Coronary artery (tissue), 2 donors: ENCODE measurements at regions not wholly inside any gene's neighbourhood (a gene's known extent, or its start where the extent isn't known, plus 50 kb on each side); places are given as distances from the start of the nearest gene placed in this dataset.

ENCODE experiments used
- DNase-seq: peaks from one replicate; pipeline ENCODE4 v3.0.0-alpha.2; 2017; ENCODE audit warnings: low spot score
- H3K27ac ChIP-seq, 2 donors: fragments of 200-600 bp; sonication (generic); one replicate each; pipeline ENCODE4 v1.5.1; 2016 to 2019
- H3K4me3 ChIP-seq: fragments of 200-600 bp; sonication (generic); 2 replicates; pipeline ENCODE4 v1.5.1; 2016; ENCODE audit warnings: mild to moderate bottlenecking, moderate library complexity
- TF ChIP-seq, protein P1 (sequence below): fragments of 200-600 bp; sonication (generic); IDR thresholded peaks from one replicate; pipeline ENCODE4 v1.5.1; 2019; ENCODE audit warnings: antibody characterized with exemption

DNA sequence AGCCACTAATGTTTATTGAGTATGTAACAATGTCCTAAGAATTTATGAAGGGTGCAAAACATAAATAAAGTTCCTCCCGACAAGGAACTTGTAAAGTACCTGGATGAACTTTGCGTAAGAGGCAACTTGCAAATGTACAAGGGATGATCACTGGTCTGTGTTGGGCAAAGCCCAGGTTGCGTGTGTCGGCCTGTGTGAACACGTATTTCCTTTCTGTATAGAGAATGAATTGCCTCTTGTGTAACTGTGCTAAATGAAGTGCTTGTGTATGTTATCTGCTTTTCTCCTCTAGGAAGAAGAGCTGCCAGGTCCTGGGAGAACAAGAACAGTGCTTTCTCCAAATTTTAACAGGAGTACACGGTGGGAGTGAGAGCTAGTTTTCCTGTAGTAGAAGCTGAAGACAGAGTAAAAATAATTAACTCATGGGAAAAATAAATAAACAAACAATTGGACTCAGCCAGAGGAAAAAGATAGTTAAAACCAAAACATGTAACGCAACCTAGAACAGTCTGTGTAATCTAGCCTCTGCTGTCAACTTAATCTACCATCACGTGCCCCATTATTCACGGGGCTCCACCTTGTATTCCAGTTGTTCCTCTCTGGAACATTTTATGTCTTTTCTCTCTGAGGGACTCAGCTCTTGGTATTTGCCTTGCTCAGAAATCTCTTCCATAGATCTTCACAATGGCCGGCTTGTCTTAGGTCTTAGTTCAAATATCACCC lies 83.7 kb upstream of the RASGRP1 start:
- TF ChIP-seq, protein P1, sequence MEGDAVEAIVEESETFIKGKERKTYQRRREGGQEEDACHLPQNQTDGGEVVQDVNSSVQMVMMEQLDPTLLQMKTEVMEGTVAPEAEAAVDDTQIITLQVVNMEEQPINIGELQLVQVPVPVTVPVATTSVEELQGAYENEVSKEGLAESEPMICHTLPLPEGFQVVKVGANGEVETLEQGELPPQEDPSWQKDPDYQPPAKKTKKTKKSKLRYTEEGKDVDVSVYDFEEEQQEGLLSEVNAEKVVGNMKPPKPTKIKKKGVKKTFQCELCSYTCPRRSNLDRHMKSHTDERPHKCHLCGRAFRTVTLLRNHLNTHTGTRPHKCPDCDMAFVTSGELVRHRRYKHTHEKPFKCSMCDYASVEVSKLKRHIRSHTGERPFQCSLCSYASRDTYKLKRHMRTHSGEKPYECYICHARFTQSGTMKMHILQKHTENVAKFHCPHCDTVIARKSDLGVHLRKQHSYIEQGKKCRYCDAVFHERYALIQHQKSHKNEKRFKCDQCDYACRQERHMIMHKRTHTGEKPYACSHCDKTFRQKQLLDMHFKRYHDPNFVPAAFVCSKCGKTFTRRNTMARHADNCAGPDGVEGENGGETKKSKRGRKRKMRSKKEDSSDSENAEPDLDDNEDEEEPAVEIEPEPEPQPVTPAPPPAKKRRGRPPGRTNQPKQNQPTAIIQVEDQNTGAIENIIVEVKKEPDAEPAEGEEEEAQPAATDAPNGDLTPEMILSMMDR = no peak
- Histone ChIP-seq H3K4me3 (no peak overlapping the region), H3K27ac (no peak overlapping the region)
- DNase-seq = no peak

DNA sequence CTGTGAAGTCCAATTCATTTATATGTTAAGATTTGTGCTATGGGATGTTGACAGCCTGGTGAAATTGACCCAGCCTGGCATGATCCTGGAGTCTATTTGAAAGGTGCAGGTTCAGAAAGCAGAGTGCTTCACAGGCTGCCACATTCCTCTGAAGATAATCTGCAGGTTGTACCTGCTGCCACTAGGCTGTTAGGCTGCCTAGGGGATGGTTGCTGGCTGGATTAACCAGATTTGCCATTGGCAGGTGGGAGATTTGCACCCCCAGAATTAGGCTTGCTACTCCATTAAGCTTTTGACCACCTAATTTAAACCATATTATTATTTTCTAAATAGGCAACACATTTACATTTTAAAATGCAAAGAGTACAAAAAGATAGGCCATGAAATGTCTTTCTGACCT lies 85.8 kb upstream of the RASGRP1 start:
- H3K4me3 ChIP-seq = no peak overlapping the region
- no peak overlapping the region for H3K27ac ChIP-seq
- TF ChIP-seq, protein P1 = no peak
- DNase-seq = no peak

DNA sequence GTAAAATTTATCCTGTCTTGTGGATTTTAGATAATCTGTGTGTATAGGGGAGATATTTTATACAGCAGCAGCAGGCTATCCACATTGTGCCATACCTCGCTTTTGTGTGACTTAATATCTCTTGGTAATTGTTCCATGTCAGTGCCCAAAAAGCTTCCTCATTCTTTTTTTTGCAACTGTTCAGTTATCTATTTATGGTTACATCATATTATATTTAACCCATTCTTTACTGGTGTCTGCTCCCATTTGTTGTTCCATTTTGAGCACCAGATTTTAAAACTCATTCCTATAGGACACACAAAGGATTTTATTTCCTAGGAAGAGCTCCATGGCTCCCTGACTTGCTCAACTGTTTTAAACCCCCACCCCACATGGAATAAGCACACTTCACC lies 86.3 kb upstream of the RASGRP1 start:
- TF ChIP-seq, protein P1 = no peak
- Histone ChIP-seq H3K27ac (no peak overlapping the region), H3K4me3 (no peak overlapping the region)
- no peak for DNase-seq

DNA sequence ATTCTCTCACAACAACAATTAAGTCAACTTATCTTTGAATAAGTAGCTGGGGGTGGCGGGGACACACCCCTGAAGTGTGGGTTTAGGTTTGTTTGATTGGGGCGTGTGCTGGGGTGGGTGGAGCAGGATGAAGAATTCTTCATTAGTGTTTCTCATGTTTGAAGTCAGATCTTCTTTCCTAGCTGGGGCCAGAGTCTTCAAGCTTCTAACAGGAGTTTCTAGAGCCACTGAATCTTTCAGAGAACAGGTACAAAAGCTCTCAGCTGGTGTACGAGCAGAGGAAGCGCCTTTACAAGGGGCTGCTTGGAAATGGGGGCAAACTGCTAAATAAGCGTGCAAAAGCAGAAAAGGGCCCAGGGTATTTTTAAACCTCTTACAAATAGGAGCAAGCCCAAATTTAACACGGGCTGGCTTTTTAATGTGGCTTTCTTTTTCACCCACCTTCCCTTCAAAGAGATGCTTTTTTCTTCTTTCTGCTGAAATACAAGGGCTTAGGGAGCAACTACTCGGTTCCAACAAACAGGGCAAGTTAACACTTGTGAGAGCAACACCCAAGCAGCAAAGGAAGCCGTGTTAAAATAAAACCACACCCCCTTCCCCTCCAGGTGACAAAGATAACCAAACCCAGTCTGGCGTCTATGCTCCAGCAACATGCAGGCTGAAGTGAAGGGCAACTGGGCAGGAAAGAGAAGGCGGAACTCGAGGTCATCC lies 86.9 kb upstream of the RASGRP1 start:
- H3K4me3 ChIP-seq = no peak overlapping the region
- TF ChIP-seq, protein P1 = no peak
- no peak for DNase-seq
- H3K27ac ChIP-seq = no peak overlapping the region

DNA sequence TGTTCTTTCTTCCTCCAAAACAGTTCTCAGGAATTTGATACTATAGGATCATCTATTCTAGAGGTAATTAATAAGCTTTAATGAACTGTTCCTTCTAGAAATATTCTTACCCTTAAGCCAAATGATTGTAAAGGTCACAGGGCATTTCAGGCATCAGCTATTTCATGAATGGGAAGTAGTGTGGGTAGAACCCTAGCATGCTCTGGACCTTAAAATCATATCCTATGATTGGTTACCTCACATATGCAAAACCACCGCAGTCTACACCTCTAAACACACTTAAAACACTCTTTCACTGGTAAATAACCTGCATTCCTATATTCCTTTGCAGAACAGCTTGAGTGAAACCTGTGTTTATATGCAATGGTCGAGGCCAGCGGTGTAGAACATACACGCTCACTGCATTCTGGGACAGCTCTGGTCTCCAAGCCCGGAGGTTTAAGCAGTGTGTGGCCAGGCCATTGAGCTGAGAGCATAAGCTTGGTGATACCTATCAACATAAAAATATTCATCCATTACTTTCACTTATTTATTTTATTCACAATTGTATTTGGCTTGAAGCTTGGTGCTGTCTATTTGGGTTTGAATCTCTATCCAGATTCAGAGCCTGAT lies 87.7 kb upstream of the RASGRP1 start:
- Histone ChIP-seq H3K27ac (no peak overlapping the region), H3K4me3 (no peak overlapping the region)
- no peak for DNase-seq
- TF ChIP-seq, protein P1 = no peak

DNA sequence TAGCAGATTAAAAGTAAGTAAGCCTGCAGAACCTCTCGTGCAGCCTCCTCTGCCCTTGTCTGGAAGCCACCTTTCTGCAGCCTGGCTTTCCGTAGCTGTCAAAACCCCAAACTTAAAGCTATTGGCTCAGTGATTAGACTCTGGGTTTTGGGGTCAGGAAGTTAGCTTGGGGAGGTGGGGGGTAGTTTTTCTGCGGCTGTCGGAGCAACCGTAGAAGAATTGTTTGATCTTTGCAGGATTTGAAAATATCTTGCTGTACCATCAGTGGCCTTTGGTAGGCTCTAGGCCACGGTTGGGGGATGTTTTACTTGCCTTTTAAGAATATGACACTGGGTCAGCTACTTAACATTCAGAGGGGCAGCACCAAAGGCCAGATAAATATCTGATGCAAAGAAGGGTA lies 88.4 kb upstream of the RASGRP1 start:
- Histone ChIP-seq H3K27ac (no peak overlapping the region), H3K4me3 (no peak overlapping the region)
- DNase-seq = no peak
- TF ChIP-seq, protein P1 = no peak
